GM06990 (cell line): ENCODE measurements at regions not wholly inside any gene's neighbourhood (a gene's known extent, or its start where the extent isn't known, plus 50 kb on each side); places are given as distances from the start of the nearest gene placed in this dataset.

ENCODE experiments used
- DNase-seq: peaks from one replicate; pipeline ENCODE4 v3.0.0-alpha.2; 2011; ENCODE audit not compliant: insufficient read length; ENCODE audit errors: extremely low read depth
- H3K27me3 ChIP-seq: replicated peaks from 2 replicates; pipeline ENCODE4 v1.6.0; 2011; ENCODE audit warnings: low read length; ENCODE audit not compliant: control insufficient read depth, insufficient read depth
- H3K36me3 ChIP-seq: 2 replicates; pipeline ENCODE4 v1.5.1; 2011; ENCODE audit warnings: low read length; ENCODE audit not compliant: control insufficient read depth, insufficient read depth
- H3K4me3 ChIP-seq: replicated peaks from 2 replicates; pipeline ENCODE4 v1.5.1; 2011; ENCODE audit warnings: low read depth, mild to moderate bottlenecking, control low read depth, low read length
- CTCF ChIP-seq: IDR thresholded peaks from 2 replicates; pipeline ENCODE4 v1.5.1; 2011; ENCODE audit warnings: low read length, control low read depth, mild to moderate bottlenecking, inconsistent platforms; ENCODE audit not compliant: insufficient read depth, poor library complexity, severe bottlenecking

DNA sequence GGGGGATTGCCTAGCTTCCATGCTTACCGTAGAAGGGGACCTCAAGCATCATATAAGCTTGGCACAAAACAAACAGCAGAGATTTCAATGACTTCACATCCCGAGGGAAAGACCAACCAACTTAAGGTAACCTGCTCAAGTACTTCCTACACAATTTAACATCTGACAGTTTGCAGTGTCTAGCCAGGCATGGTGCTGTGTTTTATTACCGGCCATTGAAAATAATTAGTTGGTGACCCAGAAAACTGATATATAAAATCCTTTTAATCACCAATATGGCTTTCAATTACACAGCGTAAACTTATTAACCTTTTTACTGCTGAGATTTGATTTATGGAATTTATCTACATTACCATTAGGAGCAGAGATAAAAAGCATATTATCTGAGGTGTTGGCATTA is 268.3 kb downstream of the ARRDC4 start:
- H3K4me3 ChIP-seq, result no peak overlapping the region
- no peaks in the 10 kb centered on the region for H3K27me3 ChIP-seq
- no peaks in the 10 kb centered on the region for H3K36me3 ChIP-seq
- TF ChIP-seq CTCF, result no peak
- no peak for DNase-seq

- no peak for TF ChIP-seq CTCF
- Histone ChIP-seq H3K27me3 (no peaks in the 10 kb centered on the region), H3K4me3 (no peak overlapping the region), H3K36me3 (no peaks in the 10 kb centered on the region)
- no peak for DNase-seq
Measured at GRCh38 chr15:98230975-98231374, 270.5 kb downstream of the ARRDC4 start.

DNA sequence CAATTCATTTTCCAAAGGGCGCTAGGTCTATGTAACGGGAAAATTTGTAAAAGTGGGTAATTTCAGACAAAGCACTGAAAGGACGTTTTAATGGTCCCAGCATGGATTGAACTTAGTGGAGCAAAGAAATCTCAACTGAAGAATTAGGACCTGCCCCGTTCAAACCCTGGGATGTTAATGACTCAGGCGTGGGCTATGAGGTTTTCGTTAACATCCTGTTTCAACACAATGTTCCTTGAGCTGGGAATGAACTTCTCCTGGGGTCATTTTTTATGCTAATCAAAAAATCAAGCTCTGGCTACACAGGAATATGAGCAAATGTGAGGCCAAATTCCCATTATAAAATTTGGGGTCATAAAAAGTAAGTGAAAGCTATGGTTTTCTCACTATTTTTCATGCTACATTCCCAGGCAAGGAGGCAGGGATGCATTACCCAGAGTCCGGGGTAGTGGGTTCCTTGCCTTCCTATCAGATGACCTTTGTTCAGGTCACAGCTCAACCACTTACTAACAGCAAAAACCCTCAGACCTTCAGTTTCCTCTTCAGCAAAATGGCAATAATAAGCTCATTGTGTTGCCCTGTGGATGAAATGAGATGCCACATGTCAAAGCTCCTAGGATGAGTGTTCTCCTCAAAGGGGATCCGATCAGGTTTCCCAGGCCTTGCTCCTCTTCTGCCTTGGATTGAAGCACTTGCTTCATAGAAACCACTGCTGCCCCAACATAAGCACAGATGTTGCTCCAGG is 271.4 kb downstream of the ARRDC4 start:
- no peak for TF ChIP-seq CTCF
- H3K27me3 ChIP-seq, result no peaks in the 10 kb centered on the region
- no peaks in the 10 kb centered on the region for H3K36me3 ChIP-seq
- DNase-seq, result no peak
- no peak overlapping the region for H3K4me3 ChIP-seq

GRCh38 chr15:98232761-98233160 is 272.3 kb downstream of the ARRDC4 start:
- no peaks in the 10 kb centered on the region for H3K36me3 ChIP-seq

DNA sequence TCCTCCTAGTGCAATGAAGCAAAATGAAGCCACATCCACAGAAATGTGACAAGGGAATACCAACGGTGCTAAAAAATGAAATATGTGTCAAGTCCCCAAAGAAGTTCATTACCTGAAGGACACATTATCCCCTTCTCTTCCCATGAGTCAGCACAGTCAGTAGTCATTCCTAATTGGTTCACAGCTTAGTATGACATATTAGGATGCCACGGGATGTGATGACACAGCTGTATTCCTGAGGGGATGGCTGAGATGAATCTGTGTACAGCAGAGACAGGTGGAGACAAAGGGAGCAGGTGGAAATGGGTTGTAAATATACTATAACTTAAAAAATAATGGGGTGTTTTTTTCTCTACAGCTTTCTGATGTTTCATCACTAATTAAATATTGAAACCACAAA is 273.4 kb downstream of the ARRDC4 start:
- Histone ChIP-seq H3K27me3 (no peaks in the 10 kb centered on the region), H3K4me3 (no peak overlapping the region), H3K36me3 (no peaks in the 10 kb centered on the region)
- DNase-seq, result no peak
- no peak for TF ChIP-seq CTCF

More at GRCh38 chr15:98232761-98233160, 272.3 kb downstream of the ARRDC4 start:
- no peak for TF ChIP-seq CTCF
- H3K27me3 ChIP-seq, result no peaks in the 10 kb centered on the region
- DNase-seq, result no peak
- no peak overlapping the region for H3K4me3 ChIP-seq

GRCh38 chr15:98240303-98240702 is 279.8 kb downstream of the ARRDC4 start:
- no peak for TF ChIP-seq CTCF
- H3K27me3 ChIP-seq, result no peaks in the 10 kb centered on the region
- no peaks in the 10 kb centered on the region for H3K36me3 ChIP-seq

More at GRCh38 chr15:98240303-98240702, 279.8 kb downstream of the ARRDC4 start:
- no peak for DNase-seq
- no peak overlapping the region for H3K4me3 ChIP-seq
